Stomach smooth muscle (tissue), 2 donors: ENCODE measurements at regions not wholly inside any gene's neighbourhood (a gene's known extent, or its start where the extent isn't known, plus 50 kb on each side); places are given as distances from the start of the nearest gene placed in this dataset.
"Not testable (repeated sequence)": the region's sequence is repeated elsewhere in the genome, so short reads cannot be mapped to it uniquely, and the experiment has no call there.

Source experiments
- H3K27ac ChIP-seq: one replicate; pipeline ENCODE4 v1.7.0; 2013; ENCODE audit warnings: mild to moderate bottlenecking, low read length, inconsistent platforms
- H3K27me3 ChIP-seq, 2 donors: one replicate each; pipeline ENCODE4 v1.7.0; 2013; ENCODE audit warnings: low read length in 2 of 2; ENCODE audit not compliant: insufficient read depth in 2 of 2, control insufficient read depth in 1 of 2
- H3K36me3 ChIP-seq, 2 donors: one replicate each; pipeline ENCODE4 v1.7.0; 2013; ENCODE audit warnings: low read length in 2 of 2; ENCODE audit not compliant: control insufficient read depth in 2 of 2, insufficient read depth in 2 of 2
- H3K4me1 ChIP-seq: one replicate; pipeline ENCODE4 v1.7.0; 2013; ENCODE audit warnings: low read length; ENCODE audit not compliant: control insufficient read depth, insufficient read depth
- H3K4me3 ChIP-seq, 2 donors: one replicate each; pipeline ENCODE4 v1.7.0; 2013; ENCODE audit warnings: low read length in 2 of 2
- H3K9ac ChIP-seq, 2 donors: one replicate each; pipeline ENCODE4 v1.7.0; 2013; ENCODE audit warnings: low read length in 2 of 2, mild to moderate bottlenecking in 1 of 2
- H3K9me3 ChIP-seq, 2 donors: one replicate each; pipeline ENCODE4 v1.7.0; 2013; ENCODE audit warnings: low read length in 2 of 2; ENCODE audit not compliant: control insufficient read depth in 2 of 2
- donor health status: healthy.
- donor health status: Pancreatic carcinoma.

DNA sequence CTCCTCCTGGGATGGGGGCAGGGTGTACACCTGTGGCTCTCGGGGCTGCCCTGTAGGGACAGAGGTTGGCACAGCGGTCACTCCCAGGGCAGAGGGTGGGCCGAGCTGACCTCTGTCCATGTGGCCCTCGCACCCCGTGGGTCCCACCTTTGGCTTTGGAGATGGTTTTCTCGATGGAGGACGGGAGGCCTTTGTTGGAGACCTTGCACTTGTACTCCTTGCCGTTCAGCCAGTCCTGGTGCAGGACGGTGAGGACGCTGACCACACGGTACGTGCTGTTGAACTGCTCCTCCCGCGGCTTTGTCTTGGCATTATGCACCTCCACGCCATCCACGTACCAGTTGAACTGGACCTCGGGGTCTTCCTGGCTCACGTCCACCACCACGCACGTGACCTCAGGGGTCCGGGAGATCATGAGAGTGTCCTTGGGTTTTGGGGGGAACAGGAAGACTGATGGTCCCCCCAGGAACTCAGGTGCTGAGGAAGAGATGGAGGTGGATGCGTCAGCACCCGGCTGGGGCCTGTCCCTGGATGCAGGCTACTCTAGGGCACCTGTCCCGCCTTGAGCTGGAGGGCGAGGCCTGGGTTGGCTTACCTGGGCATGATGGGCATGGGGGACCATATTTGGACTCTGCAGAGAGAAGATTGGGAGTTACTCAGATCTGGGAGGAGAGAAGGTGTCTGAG is 98.5 kb downstream of the TMEM121 start:
- H3K27me3 ChIP-seq, H3K9ac ChIP-seq, H3K9me3 ChIP-seq, H3K4me3 ChIP-seq, H3K27ac ChIP-seq, H3K36me3 ChIP-seq: not testable (repeated sequence)
- H3K4me1 ChIP-seq = peaks cover 11% of the 10 kb centered on the region

DNA sequence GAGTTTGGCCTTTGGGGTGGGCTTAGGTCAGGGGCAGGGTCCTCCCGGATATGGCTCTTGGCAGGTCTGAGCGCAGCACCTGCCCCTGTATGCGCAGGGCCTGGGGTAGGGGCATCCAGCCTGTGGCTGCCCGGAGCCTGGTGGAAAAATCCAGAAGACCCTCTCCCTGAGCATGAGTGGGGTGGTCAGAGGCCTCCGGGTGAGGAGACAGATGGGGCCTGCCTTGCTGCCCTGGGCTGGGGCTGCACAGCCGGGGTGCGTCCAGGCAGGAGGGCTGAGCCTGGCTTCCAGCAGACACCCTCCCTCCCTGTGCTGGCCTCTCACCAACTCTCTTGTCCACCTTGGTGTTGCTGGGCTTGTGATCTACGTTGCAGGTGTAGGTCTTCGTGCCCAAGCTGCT is 99.1 kb downstream of the TMEM121 start:
- not testable (repeated sequence) for H3K27ac ChIP-seq

DNA sequence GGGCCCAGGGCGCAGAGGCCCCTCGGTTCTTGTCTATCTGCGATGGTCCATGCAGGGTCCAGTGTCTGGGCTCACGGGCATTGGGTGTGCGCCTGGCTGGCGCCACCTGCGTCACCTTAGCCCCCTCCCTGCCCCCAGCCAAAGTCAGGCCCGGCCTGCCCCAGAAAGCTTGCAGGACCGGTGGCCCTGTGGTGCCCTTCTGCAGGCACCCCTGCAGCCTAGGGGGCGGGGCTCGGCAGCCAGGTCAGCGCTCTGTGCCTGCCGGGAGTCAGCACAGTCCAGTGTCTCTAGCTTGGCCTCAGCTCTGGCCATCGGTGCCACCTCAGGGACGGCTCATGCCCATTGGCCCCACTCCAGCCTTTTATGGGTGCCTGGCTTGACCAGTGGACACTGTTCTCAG is 99.7 kb downstream of the TMEM121 start:
- H3K27ac ChIP-seq, H3K27me3 ChIP-seq, H3K4me3 ChIP-seq, H3K9ac ChIP-seq, H3K36me3 ChIP-seq, H3K9me3 ChIP-seq: not testable (repeated sequence)
- H3K4me1 ChIP-seq = peaks cover 11% of the 10 kb centered on the region

More for the DNA sequence above, 99.1 kb downstream of the TMEM121 start:
- not testable (repeated sequence) for H3K36me3 ChIP-seq, H3K9ac ChIP-seq, H3K27me3 ChIP-seq, H3K9me3 ChIP-seq, H3K4me3 ChIP-seq
- H3K4me1 ChIP-seq = peaks cover 11% of the 10 kb centered on the region

DNA sequence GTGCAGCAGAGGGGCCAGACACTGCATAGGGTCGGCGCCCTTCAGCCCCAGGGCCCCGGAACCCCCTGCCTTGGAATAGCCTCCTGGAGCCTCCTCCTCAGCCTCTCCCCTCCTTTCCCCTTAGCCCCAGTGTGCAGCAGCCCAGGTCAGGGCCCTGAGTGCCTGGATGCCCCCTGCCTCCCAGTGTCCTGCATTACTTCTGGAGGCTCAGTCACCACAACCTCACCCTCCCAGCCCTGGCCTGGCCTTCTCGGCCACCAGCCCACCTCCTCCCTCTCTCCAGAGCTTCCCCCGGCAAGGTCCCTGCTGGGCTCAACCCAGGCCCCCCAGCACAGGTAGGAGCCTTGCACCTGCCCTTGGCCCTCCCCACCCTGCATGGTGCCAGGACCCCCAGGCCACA is 100.3 kb downstream of the TMEM121 start:
- H3K27me3 ChIP-seq, H3K9me3 ChIP-seq, H3K4me3 ChIP-seq, H3K36me3 ChIP-seq, H3K9ac ChIP-seq, H3K4me1 ChIP-seq, H3K27ac ChIP-seq: not testable (repeated sequence)

DNA sequence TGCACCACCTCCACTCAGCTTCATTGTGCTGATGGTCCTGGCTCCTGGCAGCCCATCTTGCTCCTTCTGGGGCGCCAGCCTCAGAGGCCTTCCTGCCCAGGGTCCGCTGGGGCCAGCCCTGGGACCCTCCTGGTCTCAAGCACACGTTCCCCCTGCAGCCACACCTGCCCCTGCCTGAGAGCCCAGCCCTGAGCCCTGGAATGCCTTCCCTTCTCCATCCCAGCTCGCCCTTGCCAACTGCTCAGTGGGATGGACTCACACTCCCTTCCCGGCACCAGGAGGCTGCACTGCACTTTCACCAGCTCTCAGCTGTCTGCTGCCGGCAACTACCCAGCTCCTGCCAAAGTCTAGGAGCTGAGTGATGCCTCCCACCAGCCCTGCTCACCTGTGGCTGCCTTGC is 100.9 kb downstream of the TMEM121 start:
- not testable (repeated sequence) for H3K27me3 ChIP-seq, H3K36me3 ChIP-seq

DNA sequence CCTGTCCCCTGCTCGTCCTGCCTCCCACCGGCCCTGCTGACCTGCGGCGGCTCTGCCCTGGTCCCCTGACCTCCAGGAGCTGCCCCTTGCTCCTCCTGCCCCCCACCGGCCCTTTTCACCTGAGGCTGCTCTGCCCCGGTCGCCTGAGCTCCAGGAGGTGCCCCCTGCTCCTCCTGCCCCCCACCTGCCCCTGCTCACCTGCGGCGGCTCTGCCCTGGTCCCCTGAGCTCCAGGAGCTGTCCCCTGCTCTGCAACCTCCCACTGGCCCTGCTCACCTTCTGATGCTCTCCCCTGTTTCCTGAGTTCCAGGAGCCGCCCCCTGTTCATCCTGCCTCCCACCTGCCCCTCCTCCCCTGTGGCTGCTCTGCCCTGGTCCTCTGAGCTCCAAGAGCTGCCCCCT is 101.3 kb downstream of the TMEM121 start:
- Histone ChIP-seq H3K9me3 (peaks cover 3 to 7% of the 10 kb centered on the region in 2 donors), H3K4me1 (peaks cover 2% of the 10 kb centered on the region), H3K4me3 (no peak overlapping the region), H3K9ac (no peak overlapping the region), H3K27me3 (no peaks in the 10 kb centered on the region), H3K36me3 (no peaks in the 10 kb centered on the region), H3K27ac (no peak overlapping the region)

More for the DNA sequence above, 100.9 kb downstream of the TMEM121 start:
- not testable (repeated sequence) for H3K27ac ChIP-seq, H3K4me3 ChIP-seq, H3K9ac ChIP-seq, H3K9me3 ChIP-seq, H3K4me1 ChIP-seq

DNA sequence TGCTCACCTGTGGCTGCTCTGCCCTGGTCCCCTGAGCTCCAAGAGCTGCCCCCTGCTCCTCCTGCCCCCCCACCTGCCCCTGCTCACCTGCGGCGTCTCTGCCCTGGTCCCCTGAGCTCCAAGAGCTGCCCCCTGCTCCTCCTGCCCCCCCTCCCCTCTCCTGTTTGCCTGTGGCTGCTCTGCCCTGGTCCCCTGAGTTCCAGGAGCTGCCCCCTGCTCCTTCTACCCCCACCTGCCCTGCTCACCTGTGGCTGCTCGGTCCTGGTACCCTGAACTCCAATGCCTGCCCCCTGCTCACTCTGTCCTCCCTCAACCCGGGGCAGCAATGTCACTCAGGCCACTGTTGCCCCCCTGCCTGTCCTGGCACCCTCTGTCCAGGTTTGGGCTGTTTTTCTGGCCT is 101.7 kb downstream of the TMEM121 start:
- not testable (repeated sequence) for H3K27ac ChIP-seq, H3K9me3 ChIP-seq, H3K4me3 ChIP-seq, H3K27me3 ChIP-seq, H3K36me3 ChIP-seq, H3K4me1 ChIP-seq, H3K9ac ChIP-seq

DNA sequence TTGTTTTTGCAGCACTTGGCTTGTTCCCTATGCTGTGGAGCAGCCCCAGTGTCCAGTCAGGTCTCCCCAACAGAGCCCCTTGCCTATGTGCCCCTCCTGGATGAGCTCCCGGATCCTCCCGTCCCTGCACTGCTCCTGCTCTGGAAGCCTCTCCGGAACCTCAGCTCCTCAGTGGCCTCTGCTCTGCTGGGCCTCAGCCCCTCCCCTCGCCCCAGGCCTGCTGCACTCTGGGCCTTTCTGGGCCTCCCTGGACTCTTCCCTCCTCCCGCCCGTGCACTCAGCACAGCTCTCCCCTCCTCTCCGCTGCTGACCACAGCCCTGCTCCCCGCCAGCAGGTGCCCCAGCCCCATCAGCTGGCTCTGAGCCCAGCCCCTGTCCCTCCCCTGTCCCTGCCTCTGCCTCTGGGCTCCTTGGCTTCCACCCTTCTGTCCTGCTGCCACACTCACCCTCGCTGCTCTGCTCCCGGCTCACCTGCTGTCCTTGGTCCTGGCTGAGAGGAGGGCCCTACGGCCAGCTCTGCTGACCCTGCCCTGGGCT is 102.2 kb downstream of the TMEM121 start:
- H3K4me3 ChIP-seq, H3K4me1 ChIP-seq, H3K27ac ChIP-seq, H3K9me3 ChIP-seq, H3K27me3 ChIP-seq, H3K36me3 ChIP-seq, H3K9ac ChIP-seq: not testable (repeated sequence)

DNA sequence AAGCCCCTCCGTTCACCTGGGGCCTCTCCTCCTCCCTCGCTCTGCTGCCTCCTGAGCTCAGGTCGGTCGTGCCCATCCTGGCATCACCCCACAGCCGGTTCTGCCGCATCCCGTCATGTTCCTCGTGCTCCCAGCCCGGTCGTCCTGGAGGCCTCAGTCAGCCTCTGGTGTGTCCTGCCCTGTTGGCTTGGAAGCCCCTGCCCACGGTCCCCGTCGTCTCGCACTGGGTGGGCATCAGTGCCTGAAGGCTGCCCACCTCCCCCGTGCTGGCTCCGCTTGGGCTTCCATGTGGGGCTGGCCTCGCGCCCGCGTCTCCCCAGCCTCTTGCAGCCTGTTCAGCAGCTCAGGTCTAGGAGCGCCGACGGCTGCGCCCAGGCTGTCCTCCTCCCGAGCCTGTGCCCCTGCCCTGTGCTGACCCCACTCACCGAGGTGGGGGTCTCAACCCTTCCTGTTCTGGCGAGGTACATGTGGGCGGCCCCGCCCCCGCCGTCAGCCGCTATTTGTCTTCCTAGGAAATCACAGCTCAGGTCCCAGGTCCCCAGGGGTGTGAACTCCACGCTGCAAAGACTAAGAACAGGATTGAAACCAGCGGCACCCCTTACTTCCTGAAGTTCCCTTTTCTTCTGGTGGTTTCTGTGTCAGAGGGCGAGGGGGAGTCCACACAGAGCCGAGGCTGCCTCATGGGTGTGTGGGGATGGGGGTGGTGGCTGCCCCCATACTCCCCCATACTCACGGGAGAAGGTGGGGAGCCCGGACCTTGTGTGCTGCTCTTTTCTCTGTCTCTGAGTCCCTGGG is 102.9 kb downstream of the TMEM121 start:
- H3K9me3 ChIP-seq, H3K4me3 ChIP-seq, H3K9ac ChIP-seq, H3K27ac ChIP-seq, H3K27me3 ChIP-seq, H3K36me3 ChIP-seq, H3K4me1 ChIP-seq: not testable (repeated sequence)

DNA sequence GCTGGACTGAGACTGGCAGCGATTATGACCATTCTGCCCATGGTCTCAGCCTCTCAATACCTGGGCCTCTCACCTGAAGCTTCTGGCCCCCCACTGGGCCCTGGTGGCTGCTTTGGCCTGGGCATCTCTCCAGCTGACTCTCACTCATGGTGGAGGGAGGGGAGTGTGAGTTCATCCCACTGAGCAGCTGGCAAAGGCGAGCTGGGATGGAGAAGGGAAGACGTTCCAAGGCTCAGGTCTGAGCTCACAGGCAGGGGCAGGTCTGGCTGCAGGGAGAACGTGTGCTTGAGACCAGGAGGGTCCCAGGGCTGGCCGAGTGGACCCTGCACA is 103.5 kb downstream of the TMEM121 start:
- Histone ChIP-seq H3K27ac (no peak overlapping the region), H3K36me3 (no peaks in the 10 kb centered on the region), H3K9ac (no peak overlapping the region), H3K9me3 (peaks cover 4 to 7% of the 10 kb centered on the region in 2 donors), H3K4me1 (peaks cover 2% of the 10 kb centered on the region), H3K4me3 (no peak overlapping the region), H3K27me3 (no peaks in the 10 kb centered on the region)

DNA sequence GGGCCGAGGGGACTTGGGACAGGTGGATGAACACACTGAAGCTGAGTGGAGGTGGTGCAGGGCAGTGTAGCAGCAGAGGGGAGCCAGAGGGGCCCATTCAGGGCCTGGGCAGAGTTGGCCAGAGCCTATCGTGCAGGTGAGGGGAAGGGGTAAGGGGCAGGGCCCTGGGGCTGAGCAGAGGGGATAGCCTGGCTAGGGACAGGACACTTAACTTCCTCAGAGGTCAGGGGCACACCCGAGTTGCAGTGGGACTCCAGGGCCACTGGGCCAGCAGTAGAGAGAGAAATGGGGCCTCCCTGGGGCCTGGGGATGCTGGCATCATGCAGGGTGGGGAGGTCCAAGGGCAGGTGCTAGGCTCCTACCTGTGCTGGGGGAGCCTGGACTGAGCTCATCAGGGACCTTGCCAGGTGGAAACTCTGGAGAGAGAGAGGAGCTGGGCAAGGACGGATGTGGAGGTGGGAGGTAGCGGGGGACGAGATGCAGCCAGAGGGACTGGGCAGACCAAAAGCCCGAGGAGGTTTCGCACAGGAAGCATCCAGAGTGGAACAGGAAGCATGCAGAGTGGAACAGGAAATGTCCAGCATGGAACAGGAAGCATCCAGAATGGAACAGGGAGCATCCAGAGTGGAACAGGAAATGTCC is 104.0 kb downstream of the TMEM121 start:
- H3K27ac ChIP-seq, H3K9me3 ChIP-seq, H3K4me3 ChIP-seq, H3K4me1 ChIP-seq, H3K9ac ChIP-seq, H3K36me3 ChIP-seq, H3K27me3 ChIP-seq: not testable (repeated sequence)
